ENCODE measurements at regions not wholly inside any gene's neighbourhood (a gene's known extent, or its start where the extent isn't known, plus 50 kb on each side); places are given as distances from the start of the nearest gene placed in this dataset.
A peak's percentile ranks its signal among the peaks of the same experiment; 100 is the strongest.

DNA sequence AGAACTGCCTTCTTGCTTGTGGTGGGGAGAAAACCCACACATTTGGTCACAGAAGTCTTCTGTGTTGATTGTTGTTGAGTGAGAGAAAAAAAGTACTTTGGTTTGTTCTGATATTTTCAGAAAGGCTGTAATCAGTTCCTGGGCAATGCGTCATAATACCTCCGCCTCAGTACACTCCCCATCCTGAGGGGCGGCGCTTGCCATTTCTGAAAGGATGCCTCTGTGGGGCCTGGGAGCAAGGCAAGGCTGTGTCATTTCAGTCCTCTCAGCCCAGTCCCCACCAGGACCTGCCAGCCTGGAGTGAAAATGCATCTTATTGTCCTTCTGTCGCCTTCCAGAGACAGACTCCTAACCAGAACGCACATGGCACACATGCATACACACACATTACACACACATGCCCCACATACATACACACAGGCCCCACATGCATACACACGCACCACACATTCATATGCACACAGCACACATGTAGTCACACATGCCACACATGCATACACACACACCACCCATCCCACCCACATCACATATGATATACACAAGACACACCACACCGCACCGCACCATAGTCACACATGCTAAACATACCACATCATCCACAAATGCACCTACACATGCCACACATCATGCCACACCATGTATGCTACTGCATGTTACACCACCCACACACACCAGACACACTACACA lies 90.0 kb downstream of the CXCL12 start:
- peak overlapping the region; percentile 88; the same call in 1 of the 2 replicates for H2BK12ac ChIP-seq (ENCODE audit: low read depth, low read length)
- no peak for DNase-seq (ENCODE audit: low read depth in 1 of 2, low spot score in 2 of 2)
- no peak overlapping the region for H2BK120ac ChIP-seq (replicated peaks; ENCODE audit: low read depth, low read length)
- H3K23ac ChIP-seq (ENCODE audit: insufficient read length): no peak overlapping the region
- H3K79me1 ChIP-seq (ENCODE audit: low read depth, low read length): peaks cover 3% of the 10 kb centered on the region; the same call in 1 of the 2 replicates
- H3K9ac ChIP-seq (replicated peaks in 1 of 4; ENCODE audit: extremely low read depth in 1 of 4, low read depth in 3 of 4, low read length in 3 of 4): peak overlapping the region in 1 of 4 experiments; percentile 5; a peak in 1 of 7 replicates
- peak overlapping the region; percentile 87 for H3K4ac ChIP-seq (replicated peaks; ENCODE audit: insufficient read length, low read depth, low read length)
- H2AFZ ChIP-seq (ENCODE audit: low read length): no peak overlapping the region
- H2BK5ac ChIP-seq (ENCODE audit: low read depth, low read length): peak overlapping the region; percentile 20; the same call in 1 of the 2 replicates
- H2BK15ac ChIP-seq (ENCODE audit: low read length): peak overlapping the region; percentile 67
- WGBS, 2 experiments (ENCODE audit: extremely low coverage in 1 of 2, insufficient coverage in 1 of 2, insufficient read length in 1 of 2, insufficient replicate concordance in 2 of 2, low coverage in 1 of 2, low lambda C conversion rate in 2 of 2, missing lambda C conversion rate in 1 of 2): 95% methylated on average over 9 of the region's 9 CpGs; no CpG with 5 or more reads in 1 of the 2 experiments
- no peak overlapping the region for H4K5ac ChIP-seq (ENCODE audit: insufficient read length, low read depth, low read length)
- ChIA-PET CTCF (ENCODE audit: partially characterized antibody) (interaction anchor here (1.2 to 1.8 kb wide), 2 partner anchors 14 to 73 kb away, joined by 3 to 4 read pairs; no protein-coding TSS in a partner anchor), POLR2A (ENCODE audit: partially characterized antibody) (interaction anchor here (1.1 kb wide), 1 partner anchor 60 kb away, joined by 3 read pairs; no protein-coding TSS in a partner anchor)
- H3K9me3 ChIP-seq (ENCODE audit: insufficient read depth in 2 of 2, low read depth in 1 of 2, low read length in 1 of 2): no peaks in the 10 kb centered on the region
- no peaks in the 10 kb centered on the region for H4K20me1 ChIP-seq (replicated peaks in 1 of 2; ENCODE audit: control insufficient read depth in 1 of 2, insufficient read depth in 2 of 2, low read length in 2 of 2)
- H3K18ac ChIP-seq (ENCODE audit: extremely low read depth, low read length): no peak overlapping the region
- H3K79me2 ChIP-seq (ENCODE audit: control insufficient read depth in 1 of 2, insufficient read depth in 2 of 2, low read length in 2 of 2): no peaks in the 10 kb centered on the region
- no peaks in the 10 kb centered on the region for H3K36me3 ChIP-seq (ENCODE audit: control insufficient read depth in 2 of 4, insufficient read depth in 4 of 4, low read length in 3 of 4)
- peak overlapping the region; percentile 100 for H2AK5ac ChIP-seq (ENCODE audit: low read depth, low read length)
- H3K27me3 ChIP-seq (replicated peaks in 1 of 4; ENCODE audit: control insufficient read depth in 3 of 4, extremely low read depth in 1 of 4, insufficient read depth in 3 of 4, low read length in 3 of 4): peaks cover 0 to 15% (median 8%) of the 10 kb centered on the region in 4 experiments; a peak in 6 of 7 replicates
- H3K4me3 ChIP-seq (ENCODE audit: extremely low read depth in 1 of 4, insufficient read depth in 2 of 4, low read depth in 3 of 4, low read length in 4 of 4): no peak overlapping the region
- H2BK20ac ChIP-seq (ENCODE audit: low read length): peak overlapping the region; percentile 97
- H3K27ac ChIP-seq (ENCODE audit: low read depth, low read length): no peak overlapping the region
- peaks cover 2 to 20% (median 17%) of the 10 kb centered on the region in 4 experiments; a peak in 6 of 7 replicates for H3K4me1 ChIP-seq (replicated peaks in 1 of 4; ENCODE audit: control insufficient read depth in 3 of 4, insufficient read depth in 4 of 4, low read length in 3 of 4)
- no peak for FAIRE-seq
- no peak overlapping the region for H4K8ac ChIP-seq (ENCODE audit: extremely low read depth, insufficient read depth, low read length)
- H4K91ac ChIP-seq (replicated peaks; ENCODE audit: insufficient read length, low read length): peak overlapping the region; percentile 94
- no peak overlapping the region for H3K56ac ChIP-seq (replicated peaks; ENCODE audit: insufficient read length, low read depth, low read length)
- H3K23me2 ChIP-seq (ENCODE audit: low read depth, low read length): peaks cover 11% of the 10 kb centered on the region
- no peak overlapping the region for H3K14ac ChIP-seq (ENCODE audit: insufficient read length)
- no peak overlapping the region for H3K4me2 ChIP-seq (ENCODE audit: insufficient read depth in 1 of 2, low read depth in 2 of 2, low read length in 2 of 2)
- TF ChIP-seq KDM5A (IDR thresholded peaks at IDR 0.05; ENCODE audit: low read length) (no peak), NRF1 (IDR thresholded peaks at IDR 0.05; ENCODE audit: low read depth, low read length) (no peak), NANOG (IDR thresholded peaks at IDR 0.05; ENCODE audit: insufficient read depth, low read depth, low read length, poor library complexity, severe bottlenecking) (no peak), SAP30 (IDR thresholded peaks at IDR 0.05; ENCODE audit: insufficient read depth, insufficient replicate concordance, low read length) (no peak), POLR2AphosphoS5 (IDR thresholded peaks at IDR 0.05; ENCODE audit: low read depth, low read length) (no peak), JUN (IDR thresholded peaks at IDR 0.05; ENCODE audit: low read depth, low read length) (no peak)
- TF ChIP-seq, protein P1, sequence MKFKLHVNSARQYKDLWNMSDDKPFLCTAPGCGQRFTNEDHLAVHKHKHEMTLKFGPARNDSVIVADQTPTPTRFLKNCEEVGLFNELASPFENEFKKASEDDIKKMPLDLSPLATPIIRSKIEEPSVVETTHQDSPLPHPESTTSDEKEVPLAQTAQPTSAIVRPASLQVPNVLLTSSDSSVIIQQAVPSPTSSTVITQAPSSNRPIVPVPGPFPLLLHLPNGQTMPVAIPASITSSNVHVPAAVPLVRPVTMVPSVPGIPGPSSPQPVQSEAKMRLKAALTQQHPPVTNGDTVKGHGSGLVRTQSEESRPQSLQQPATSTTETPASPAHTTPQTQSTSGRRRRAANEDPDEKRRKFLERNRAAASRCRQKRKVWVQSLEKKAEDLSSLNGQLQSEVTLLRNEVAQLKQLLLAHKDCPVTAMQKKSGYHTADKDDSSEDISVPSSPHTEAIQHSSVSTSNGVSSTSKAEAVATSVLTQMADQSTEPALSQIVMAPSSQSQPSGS (IDR thresholded peaks at IDR 0.05; ENCODE audit: low read length): no peak

All from H1 (cell line).